IMR-90 (cell line): ENCODE measurements at regions not wholly inside any gene's neighbourhood (a gene's known extent, or its start where the extent isn't known, plus 50 kb on each side); places are given as distances from the start of the nearest gene placed in this dataset.

Source experiments
- ATAC-seq: fragments of 200-7000 bp; cut with Tn5 transposase; 2 replicates; pipeline ENCODE4 v1.9.1; 2020; ENCODE audit warnings: low read depth, mild to moderate bottlenecking, moderate library complexity
- BruUV-seq: library from RNA; stranded (reverse); fragments of 400-500 nt; replicated peaks from 2 replicates; lab custom pipeline; 2021; lab: Mats Ljungman, UMichigan
- CTCF ChIA-PET: fragments of 300-600 bp; formaldehyde crosslinking; extraction: SDS; loops from one replicate; lab custom pipeline; 2021; ENCODE audit warnings: antibody characterized with exemption; lab: Yijun Ruan, JAX
- POLR2A ChIA-PET: fragments of 300-600 bp; sonication (Branson Sonifier 250); formaldehyde crosslinking; loops from one replicate; lab custom pipeline; 2022; ENCODE audit warnings: antibody characterized with exemption; ENCODE audit not compliant: unreplicated experiment; lab: Charles Lee
- DNase-seq: peaks from one replicate; pipeline ENCODE4 v3.0.0; 2013
- H2AFZ ChIP-seq: replicated peaks from 2 replicates; pipeline ENCODE3; 2013; ENCODE audit warnings: low read length, mild to moderate bottlenecking; ENCODE audit not compliant: poor library complexity
- H2AK5ac ChIP-seq: 2 replicates; pipeline ENCODE4 v1.6.1; 2013; ENCODE audit warnings: low read depth, low read length, inconsistent platforms
- H2AK9ac ChIP-seq: replicated peaks from 2 replicates; pipeline ENCODE3; 2013; ENCODE audit warnings: mild to moderate bottlenecking, low read depth, low read length, moderate library complexity; ENCODE audit not compliant: poor library complexity
- H2BK120ac ChIP-seq: 2 replicates; pipeline ENCODE4 v1.6.1; 2013; ENCODE audit warnings: low read depth, low read length, inconsistent platforms
- H2BK15ac ChIP-seq: 3 replicates; pipeline ENCODE4 v1.6.1; 2013; ENCODE audit warnings: low read depth, low read length, inconsistent platforms
- H2BK20ac ChIP-seq: 2 replicates; pipeline ENCODE4 v1.6.1; 2013; ENCODE audit warnings: low read depth, mild to moderate bottlenecking, inconsistent platforms, low read length, moderate library complexity
- H2BK5ac ChIP-seq: 2 replicates; pipeline ENCODE4 v1.6.1; 2013; ENCODE audit warnings: mild to moderate bottlenecking, low read depth, low read length, inconsistent platforms; ENCODE audit not compliant: poor library complexity, severe bottlenecking
- H3K14ac ChIP-seq: replicated peaks from 2 replicates; pipeline ENCODE4 v1.6.1; 2013; ENCODE audit warnings: low read depth, low read length, inconsistent platforms
- H3K18ac ChIP-seq: 2 replicates; pipeline ENCODE4 v1.6.1; 2013; ENCODE audit warnings: low read depth, low read length, control low read depth
- H3K23ac ChIP-seq: 2 replicates; pipeline ENCODE4 v1.6.1; 2013; ENCODE audit warnings: low read depth, low read length, inconsistent platforms
- H3K27ac ChIP-seq: 2 replicates; pipeline ENCODE4 v1.5.1; 2013; ENCODE audit warnings: mild to moderate bottlenecking, control low read depth, low read length; ENCODE audit not compliant: insufficient read depth
- H3K27me3 ChIP-seq: 2 replicates; pipeline ENCODE4 v1.6.1; 2013; ENCODE audit warnings: low read length; ENCODE audit not compliant: control insufficient read depth, insufficient read depth
- H3K36me3 ChIP-seq: 2 replicates; pipeline ENCODE4 v1.6.1; 2013; ENCODE audit warnings: low read length, mixed read lengths; ENCODE audit not compliant: control insufficient read depth, insufficient read depth
- H3K4ac ChIP-seq: 2 replicates; pipeline ENCODE4 v1.6.1; 2013; ENCODE audit warnings: low read depth, low read length, inconsistent platforms
- H3K4me1 ChIP-seq: 2 replicates; pipeline ENCODE4 v1.6.1; 2013; ENCODE audit warnings: low read length, mixed read lengths; ENCODE audit not compliant: control insufficient read depth, insufficient read depth
- H3K4me2 ChIP-seq: 2 replicates; pipeline ENCODE4 v1.6.1; 2013; ENCODE audit warnings: low read depth, mild to moderate bottlenecking, control low read depth, low read length, moderate library complexity
- H3K4me3 ChIP-seq: 2 replicates; pipeline ENCODE4 v1.5.1; 2013; ENCODE audit warnings: low read depth, mild to moderate bottlenecking, control low read depth, low read length, moderate library complexity; ENCODE audit not compliant: insufficient read depth
- H3K56ac ChIP-seq: 2 replicates; pipeline ENCODE4 v1.6.1; 2013; ENCODE audit warnings: low read length, inconsistent platforms; ENCODE audit not compliant: insufficient read depth; ENCODE audit errors: extremely low read depth
- H3K79me1 ChIP-seq, 2 experiments: 2 replicates each; pipeline ENCODE4 v1.6.1; 2013; ENCODE audit warnings: low read length in 2 of 2, inconsistent platforms in 1 of 2, low read depth in 1 of 2
- H3K9ac ChIP-seq: 2 replicates; pipeline ENCODE4 v1.6.1; 2013; ENCODE audit warnings: low read depth, low read length, control low read depth
- H3K9me1 ChIP-seq: 2 replicates; pipeline ENCODE4 v1.6.1; 2013; ENCODE audit warnings: low read length, inconsistent platforms; ENCODE audit not compliant: insufficient read depth
- H3K9me3 ChIP-seq: 2 replicates; pipeline ENCODE4 v1.6.1; 2013; ENCODE audit warnings: low read length; ENCODE audit not compliant: control insufficient read depth, insufficient read depth
- H4K20me1 ChIP-seq: 2 replicates; pipeline ENCODE4 v1.6.1; 2013; ENCODE audit warnings: low read length, inconsistent platforms; ENCODE audit not compliant: insufficient read depth
- H4K5ac ChIP-seq: 2 replicates; pipeline ENCODE4 v1.6.1; 2013; ENCODE audit warnings: mild to moderate bottlenecking, low read depth, low read length, control low read depth
- H4K8ac ChIP-seq, 2 experiments: 2 replicates each; pipeline ENCODE4 v1.6.1; 2013; ENCODE audit warnings: low read depth in 2 of 2, low read length in 2 of 2, control low read depth in 1 of 2, inconsistent platforms in 1 of 2
- H4K91ac ChIP-seq: 2 replicates; pipeline ENCODE4 v1.6.1; 2013; ENCODE audit warnings: low read depth, low read length, inconsistent platforms; ENCODE audit not compliant: insufficient read depth
- CEBPB ChIP-seq: IDR thresholded peaks from 2 replicates; pipeline ENCODE4 v1.6.1; 2012; ENCODE audit warnings: low read depth, low read length, improper control_type of control experiment
- POLR2A ChIP-seq: IDR thresholded peaks from 2 replicates; pipeline ENCODE4 v1.6.1; 2012; ENCODE audit warnings: mild to moderate bottlenecking, low read depth, low read length
- WGBS, 2 experiments: methylation state at CpG; one replicate each; pipeline versions ENCODE4 v1.1.5 to v1.1.7; 2013; ENCODE audit warnings: missing lambda C conversion rate in 2 of 2; ENCODE audit not compliant: insufficient read length in 1 of 2; ENCODE audit errors: extremely low coverage in 2 of 2; 5-methylcytosine and 5-hydroxymethylcytosine counted together
- dilution Hi-C: fragments of 300-500 bp; cut with HindIII; formaldehyde crosslinking; loops from one replicate; pipeline ENCODE4 v1.14.3; 2018; ENCODE audit warnings: low sequenced_read_pairs; ENCODE audit not compliant: unreplicated experiment
- in situ Hi-C: fragments of 300-500 bp; cut with MboI; formaldehyde crosslinking; loops from 3 replicates; pipeline ENCODE4 v1.14.3; 2019; ENCODE audit warnings: low sequenced_read_pairs, inconsistent platforms, mixed read lengths
- intact Hi-C: fragments of 100-400 bp; cut with micrococcal nuclease; formaldehyde crosslinking; loops from 2 replicates; pipeline ENCODE4 v1.10.0; 2022

DNA sequence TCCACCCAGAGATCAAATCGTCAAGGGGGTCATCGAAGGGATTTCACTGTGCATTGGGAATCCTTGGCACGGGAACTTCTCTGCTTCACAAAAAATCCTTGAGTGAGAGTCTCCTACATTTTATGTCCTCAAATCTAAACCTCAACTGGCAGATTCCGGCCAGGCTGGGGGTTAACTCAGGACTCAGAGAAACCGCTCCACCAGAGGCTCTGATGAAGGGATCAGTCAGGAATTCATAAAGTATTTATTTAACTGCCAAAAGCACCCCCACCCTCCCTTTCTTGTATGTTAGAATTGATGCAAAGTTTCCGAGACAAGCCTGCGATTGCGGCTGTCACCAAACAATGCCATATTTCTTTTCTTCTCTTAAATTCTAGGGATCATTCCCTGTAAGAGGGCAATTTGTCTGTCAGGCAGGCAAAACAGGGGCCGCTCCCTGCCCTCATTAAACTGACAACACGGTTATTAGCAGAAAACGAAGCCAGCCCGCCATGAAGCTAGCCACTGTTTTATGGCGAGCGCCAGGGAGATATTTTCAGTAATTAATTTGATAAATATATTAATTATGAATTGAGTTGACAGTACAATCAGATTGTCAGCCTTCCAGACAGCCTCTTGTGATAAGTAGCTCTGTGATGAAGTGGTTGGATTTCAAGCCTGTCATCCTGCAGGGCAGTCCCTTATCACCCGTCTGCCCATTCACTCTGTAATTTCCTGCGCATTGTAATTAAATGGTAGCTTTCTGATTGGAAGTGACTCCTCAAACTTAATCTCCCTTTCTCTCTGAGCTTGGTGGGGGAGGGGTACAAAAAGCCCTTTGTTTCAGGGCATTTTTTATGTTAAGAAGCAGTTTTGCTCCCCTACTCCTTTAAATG is 153.0 kb upstream of the GPR26 start:
- no peaks in the 10 kb centered on the region for H4K20me1 ChIP-seq
- H2BK20ac ChIP-seq, result no peak overlapping the region
- BruUV-seq, result no TSS peak
- no peak for DNase-seq
- no peak overlapping the region for H3K4me3 ChIP-seq
- ATAC-seq, result no peak
- no peak overlapping the region for H3K4me2 ChIP-seq
- H3K9me3 ChIP-seq, result peaks cover 44% of the 10 kb centered on the region
- TF ChIP-seq CEBPB, result no peak
- TF ChIP-seq POLR2A, result no peak
- H3K56ac ChIP-seq, result no peak overlapping the region
- no peak overlapping the region for H2AK5ac ChIP-seq
- no peaks in the 10 kb centered on the region for H3K36me3 ChIP-seq
- ChIA-PET CTCF (no interaction called here), POLR2A (no interaction called here)
- no CpG with 5 or more reads among the region's 16 CpGs for WGBS, 2 experiments
- no peak overlapping the region for H4K8ac ChIP-seq
- no peak overlapping the region for H2AFZ ChIP-seq
- no peak overlapping the region for H3K4ac ChIP-seq
- no peak overlapping the region for H2BK15ac ChIP-seq
- no peak overlapping the region for H3K18ac ChIP-seq
- no peak overlapping the region for H4K91ac ChIP-seq
- intact Hi-C loops (no loop called here), dilution Hi-C loops (no loop called here), in situ Hi-C loops (no loop called here)
- no peak overlapping the region for H2AK9ac ChIP-seq
- no peak overlapping the region for H2BK120ac ChIP-seq
- H3K9me1 ChIP-seq, result no peaks in the 10 kb centered on the region
- no peak overlapping the region for H3K23ac ChIP-seq
- H3K79me1 ChIP-seq, result no peaks in the 10 kb centered on the region
- no peak overlapping the region for H3K14ac ChIP-seq
- no peak overlapping the region for H3K9ac ChIP-seq
- no peaks in the 10 kb centered on the region for H3K27me3 ChIP-seq
- H2BK5ac ChIP-seq, result no peak overlapping the region
- no peaks in the 10 kb centered on the region for H3K4me1 ChIP-seq
- no peak overlapping the region for H3K27ac ChIP-seq
- no peak overlapping the region for H4K5ac ChIP-seq
